Spinal cord (tissue), 9 donors: ENCODE measurements at regions not wholly inside any gene's neighbourhood (a gene's known extent, or its start where the extent isn't known, plus 50 kb on each side); places are given as distances from the start of the nearest gene placed in this dataset.
A peak's percentile ranks its signal among the peaks of the same experiment; 100 is the strongest.

ENCODE experiments used
- DNase-seq, 6 donors: peaks; one replicate each; pipeline versions ENCODE4 v3.0.0 to v3.0.0-alpha.2; 2013 to 2015; ENCODE audit warnings: low spot score in 6 of 6, low read depth in 4 of 6
- H3K27ac ChIP-seq: one replicate; pipeline ENCODE4 v1.5.1; 2013; ENCODE audit warnings: low read depth, low read length, control low read depth
- H3K27me3 ChIP-seq: one replicate; pipeline ENCODE4 v1.6.1; 2013; ENCODE audit warnings: low read length; ENCODE audit not compliant: control insufficient read depth, insufficient read depth
- H3K36me3 ChIP-seq: one replicate; pipeline ENCODE4 v1.6.1; 2013; ENCODE audit warnings: low read length; ENCODE audit not compliant: control insufficient read depth, insufficient read depth
- H3K4me1 ChIP-seq: one replicate; pipeline ENCODE4 v1.6.1; 2013; ENCODE audit warnings: low read length; ENCODE audit not compliant: control insufficient read depth, insufficient read depth
- H3K4me3 ChIP-seq: one replicate; pipeline ENCODE4 v1.5.1; 2013; ENCODE audit warnings: low read depth, low read length, control low read depth
- H3K9me3 ChIP-seq: one replicate; pipeline ENCODE4 v1.6.1; 2013; ENCODE audit warnings: low read length; ENCODE audit not compliant: control insufficient read depth, insufficient read depth
- WGBS: methylation state at CpG from one replicate; pipeline ENCODE4 v1.1.5; 2013; ENCODE audit warnings: missing lambda C conversion rate; ENCODE audit not compliant: insufficient coverage; 5-methylcytosine and 5-hydroxymethylcytosine counted together
- donor health status: healthy.

DNA sequence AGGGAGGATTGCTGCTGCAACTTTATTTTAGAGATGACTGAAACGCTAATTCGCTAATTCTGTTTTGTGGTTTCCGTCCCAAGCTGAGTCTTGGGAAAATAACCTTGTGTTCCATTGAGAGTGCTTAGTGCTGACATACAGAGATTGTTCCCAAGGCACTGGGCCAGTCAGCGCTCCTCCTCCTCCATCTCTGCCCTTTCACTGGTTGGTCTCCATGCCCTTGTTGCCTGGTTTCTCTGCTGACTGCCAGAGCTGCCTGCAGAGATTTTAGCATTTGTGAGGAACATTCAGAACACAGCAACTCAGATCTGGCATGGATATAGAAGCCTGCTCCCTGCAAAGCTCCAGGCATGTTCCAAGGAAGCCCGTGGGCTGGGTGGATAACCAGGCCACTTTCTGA is 126.0 kb upstream of the IRX2 start:
- Histone ChIP-seq H3K4me3 (no peak overlapping the region), H3K27ac (no peak overlapping the region), H3K36me3 (no peaks in the 10 kb centered on the region), H3K27me3 (no peaks in the 10 kb centered on the region), H3K4me1 (no peaks in the 10 kb centered on the region), H3K9me3 (peaks cover 11% of the 10 kb centered on the region)
- peak; percentile 29 to 80 (median 50) for DNase-seq
- WGBS, result 41% methylated on average over 4 of the region's 5 CpGs

DNA sequence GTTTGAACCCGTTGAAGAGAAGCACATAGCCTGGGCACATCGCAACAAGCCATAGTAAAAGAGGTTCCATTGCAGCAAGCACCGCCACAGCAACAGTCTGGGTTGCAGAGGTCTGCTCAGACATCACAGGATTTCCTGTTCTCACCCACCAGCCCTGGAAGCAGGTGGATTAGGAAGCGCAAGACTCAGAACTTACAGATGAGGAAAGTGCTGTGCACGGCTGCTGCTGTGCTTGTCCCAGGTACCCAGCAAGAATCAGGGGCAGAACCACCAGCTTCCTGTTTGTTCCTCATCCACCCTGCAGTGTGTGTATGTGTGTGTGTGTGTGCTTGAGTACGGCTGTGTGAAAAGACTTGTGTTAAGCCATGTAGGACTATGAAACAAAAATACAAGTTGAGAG is 124.7 kb upstream of the IRX2 start:
- Histone ChIP-seq H3K36me3 (no peaks in the 10 kb centered on the region), H3K9me3 (peaks cover 11% of the 10 kb centered on the region), H3K27ac (no peak overlapping the region), H3K27me3 (no peaks in the 10 kb centered on the region), H3K4me1 (no peaks in the 10 kb centered on the region), H3K4me3 (no peak overlapping the region)
- no peak for DNase-seq
- WGBS, result 79% methylated on average over 3 of the region's 6 CpGs

DNA sequence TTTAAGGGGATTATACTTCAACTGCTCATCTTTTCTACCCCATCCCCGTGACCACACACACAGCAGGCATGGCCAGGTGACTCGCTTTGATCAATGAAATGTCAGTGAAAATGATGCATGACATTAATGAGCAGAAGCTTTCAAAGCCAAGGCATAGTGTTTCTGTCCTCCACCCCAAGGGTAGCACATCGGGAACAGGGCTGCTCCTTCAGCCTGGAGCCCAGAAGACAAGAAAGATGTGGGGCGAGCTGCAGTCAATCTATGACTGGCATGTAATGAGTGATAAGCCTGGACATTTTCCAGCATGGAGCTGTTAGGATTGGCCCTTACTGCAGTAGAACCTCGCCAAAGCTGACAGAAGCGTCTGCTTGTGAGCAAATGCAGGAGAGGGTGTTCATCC is 122.6 kb upstream of the IRX2 start:
- 89% methylated on average over 4 of the region's 6 CpGs for WGBS
- no peaks in the 10 kb centered on the region for H3K27me3 ChIP-seq
- no peaks in the 10 kb centered on the region for H3K36me3 ChIP-seq
- no peak for DNase-seq
- peaks cover 8% of the 10 kb centered on the region for H3K9me3 ChIP-seq
- H3K4me1 ChIP-seq, result no peaks in the 10 kb centered on the region
- H3K27ac ChIP-seq, result no peak overlapping the region
- no peak overlapping the region for H3K4me3 ChIP-seq

DNA sequence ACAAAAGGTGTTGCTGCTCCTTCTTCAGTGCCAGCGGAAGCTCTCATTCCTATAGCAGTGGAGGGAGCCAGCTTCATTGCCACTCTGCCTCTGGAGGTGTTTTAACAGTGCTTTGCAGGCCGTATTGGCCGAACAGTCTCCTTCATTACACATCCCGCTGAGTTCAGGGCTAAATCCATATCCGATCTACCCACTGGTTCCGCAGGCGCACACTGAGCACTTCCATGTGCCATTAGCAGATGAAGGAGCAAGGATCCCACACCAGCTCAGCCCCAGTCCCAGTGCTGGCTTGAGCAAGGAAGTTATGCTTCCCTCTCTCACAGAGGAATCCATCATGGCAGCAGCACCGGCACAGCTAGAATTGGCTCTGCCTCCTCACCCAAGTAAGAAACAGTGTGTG is 121.2 kb upstream of the IRX2 start:
- no peaks in the 10 kb centered on the region for H3K27me3 ChIP-seq
- no peak for DNase-seq
- no peaks in the 10 kb centered on the region for H3K36me3 ChIP-seq
- H3K27ac ChIP-seq, result no peak overlapping the region
- H3K4me1 ChIP-seq, result peaks cover 5% of the 10 kb centered on the region
- H3K9me3 ChIP-seq, result no peaks in the 10 kb centered on the region
- 84% methylated on average over 8 of the region's 8 CpGs for WGBS
- H3K4me3 ChIP-seq, result no peak overlapping the region

DNA sequence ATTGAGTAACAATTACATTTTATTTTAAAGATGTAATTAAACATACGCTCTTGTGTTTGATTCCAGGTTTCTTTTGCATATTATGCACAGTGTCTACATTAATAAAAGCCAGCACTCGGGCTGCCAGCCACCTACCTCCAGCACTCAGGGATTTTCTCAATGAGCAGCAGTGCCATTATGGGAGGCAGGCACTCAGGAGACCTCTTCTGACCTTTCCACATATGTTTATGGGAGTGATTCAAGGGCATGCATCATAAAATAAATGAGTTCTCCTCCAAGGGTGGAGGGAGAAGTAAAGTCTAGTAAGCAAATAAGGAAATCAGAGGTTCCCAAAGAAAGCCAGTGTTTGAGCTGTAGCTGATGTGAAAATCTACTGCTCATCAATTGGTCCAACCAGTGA is 119.8 kb upstream of the IRX2 start:
- no peaks in the 10 kb centered on the region for H3K27me3 ChIP-seq
- H3K9me3 ChIP-seq, result no peaks in the 10 kb centered on the region
- no peaks in the 10 kb centered on the region for H3K36me3 ChIP-seq
- peak in 1 of 6 donors; percentile 52 for DNase-seq
- peaks cover 19% of the 10 kb centered on the region for H3K4me1 ChIP-seq
- no CpG with 5 or more reads among the region's 2 CpGs for WGBS
- no peak overlapping the region for H3K27ac ChIP-seq
- no peak overlapping the region for H3K4me3 ChIP-seq

DNA sequence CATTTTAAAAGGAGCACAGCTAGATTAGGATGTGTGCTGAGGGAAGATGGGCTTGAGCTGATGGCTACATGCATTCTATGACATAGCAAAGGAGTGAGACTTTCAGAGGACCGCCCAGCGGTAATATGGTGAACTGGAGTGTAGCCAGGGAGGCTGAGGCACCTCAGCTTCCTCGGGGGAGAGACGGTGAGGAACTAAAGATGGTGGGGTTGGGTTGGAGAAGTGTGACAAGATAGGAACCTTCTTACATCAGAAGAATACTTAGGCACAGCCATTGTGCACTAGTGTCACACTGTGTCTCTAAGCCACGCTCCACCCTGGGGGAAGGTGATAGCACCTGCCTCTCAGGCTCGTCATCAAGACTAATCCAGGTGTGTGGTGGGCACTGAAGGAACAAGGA is 118.0 kb upstream of the IRX2 start:
- Histone ChIP-seq H3K36me3 (no peaks in the 10 kb centered on the region), H3K27me3 (no peaks in the 10 kb centered on the region), H3K27ac (no peak overlapping the region), H3K9me3 (no peaks in the 10 kb centered on the region), H3K4me1 (peaks cover 24% of the 10 kb centered on the region), H3K4me3 (no peak overlapping the region)
- DNase-seq, result no peak
- WGBS, result 83% methylated on average over 5 of the region's 6 CpGs

DNA sequence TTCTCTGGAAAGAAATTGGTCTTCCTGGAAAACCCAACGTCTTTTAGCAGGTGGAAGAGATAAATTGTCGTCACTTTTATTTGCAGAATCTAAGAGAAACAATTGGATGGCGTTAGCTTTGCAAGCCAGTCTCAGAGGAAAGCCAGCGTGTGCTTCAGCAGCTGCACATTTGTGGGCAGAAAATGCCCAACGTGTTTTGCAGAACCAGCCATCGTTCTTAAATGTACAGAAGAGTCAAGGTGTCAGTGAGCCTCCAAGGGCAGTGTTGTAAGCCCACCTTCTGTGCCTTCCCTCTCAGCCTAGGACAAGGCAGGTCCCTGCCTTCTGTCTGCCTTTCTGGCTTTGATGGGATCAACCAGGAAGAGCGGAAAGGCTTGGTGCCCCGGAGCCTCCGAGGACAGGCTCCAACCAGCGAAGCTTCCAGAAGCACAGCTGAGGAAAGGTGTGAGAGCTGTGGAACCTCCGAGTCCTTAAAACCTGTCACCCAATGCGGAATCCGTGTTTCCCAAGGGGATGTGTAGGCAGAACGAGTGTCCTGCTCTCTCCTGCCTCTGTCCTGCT is 116.0 kb upstream of the IRX2 start:
- H3K9me3 ChIP-seq, result no peaks in the 10 kb centered on the region
- peaks cover 31% of the 10 kb centered on the region for H3K4me1 ChIP-seq
- DNase-seq, result peak in 1 of 6 donors; percentile 7
- no peak overlapping the region for H3K4me3 ChIP-seq
- no peaks in the 10 kb centered on the region for H3K27me3 ChIP-seq
- 73% methylated on average over 12 of the region's 14 CpGs for WGBS
- H3K36me3 ChIP-seq, result no peaks in the 10 kb centered on the region
- H3K27ac ChIP-seq, result peak overlapping the region; percentile 12

DNA sequence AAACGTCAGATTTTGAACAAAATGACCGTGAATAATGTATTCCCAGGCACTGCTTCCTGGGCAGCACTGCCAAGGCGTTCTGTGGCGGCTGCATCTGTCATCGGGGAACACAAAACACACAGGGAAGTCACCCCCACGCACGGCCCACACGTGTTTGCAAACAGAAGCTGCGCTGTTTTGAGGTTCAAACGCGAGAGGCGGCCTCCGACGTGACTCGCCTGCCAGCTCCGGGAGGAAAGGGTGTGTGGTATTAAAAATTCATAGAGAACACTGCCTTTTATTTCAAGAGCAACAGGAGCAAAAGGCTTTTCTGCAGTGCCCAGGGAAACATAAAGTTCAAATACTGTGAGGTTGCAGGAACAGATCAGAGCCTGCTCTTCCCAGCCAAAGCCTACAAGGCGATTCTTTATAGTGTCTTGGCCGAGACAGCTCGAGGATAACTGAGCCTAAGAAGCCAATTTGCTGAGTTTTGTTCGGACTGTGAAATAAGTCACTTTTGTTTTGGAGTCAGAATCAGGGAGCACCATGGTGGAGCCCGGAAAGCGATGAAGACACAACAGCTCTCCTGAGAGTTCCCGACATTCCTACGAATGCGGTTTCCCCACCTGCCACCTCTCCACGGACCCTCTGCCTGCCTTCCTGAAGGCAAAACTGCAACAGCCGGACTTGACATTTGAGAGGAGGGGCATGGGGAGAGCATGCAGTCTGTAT is 115.3 kb upstream of the IRX2 start:
- no peaks in the 10 kb centered on the region for H3K9me3 ChIP-seq
- no peaks in the 10 kb centered on the region for H3K36me3 ChIP-seq
- H3K27ac ChIP-seq, result peak overlapping the region; percentile 12
- DNase-seq, result peak; percentile 28 to 77 (median 36)
- no peak overlapping the region for H3K4me3 ChIP-seq
- 27% methylated on average over 14 of the region's 27 CpGs for WGBS
- H3K4me1 ChIP-seq, result peaks cover 31% of the 10 kb centered on the region
- no peaks in the 10 kb centered on the region for H3K27me3 ChIP-seq

DNA sequence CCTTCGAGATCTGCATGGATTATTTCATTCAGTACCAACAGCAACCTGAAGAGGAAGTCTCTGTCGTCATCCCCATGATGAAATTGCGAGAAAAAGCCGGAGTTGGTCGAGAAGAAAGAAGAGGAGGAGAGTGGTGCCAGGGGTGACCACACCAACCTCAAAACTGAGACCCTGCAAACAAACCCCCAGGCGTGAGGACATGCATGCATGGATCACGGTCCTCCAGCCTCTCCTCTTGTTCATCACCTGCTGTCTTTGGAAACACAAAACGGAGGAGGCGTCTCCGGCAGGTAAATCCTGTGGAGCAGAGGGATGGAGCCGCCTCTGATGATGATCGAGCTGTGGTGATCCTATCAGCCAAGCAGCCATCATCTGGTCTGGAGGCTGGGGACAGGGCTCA is 114.4 kb upstream of the IRX2 start:
- no peaks in the 10 kb centered on the region for H3K9me3 ChIP-seq
- no peak overlapping the region for H3K4me3 ChIP-seq
- peaks cover 31% of the 10 kb centered on the region for H3K4me1 ChIP-seq
- 98% methylated on average over 6 of the region's 12 CpGs for WGBS
- no peak for DNase-seq
- no peaks in the 10 kb centered on the region for H3K27me3 ChIP-seq
- no peaks in the 10 kb centered on the region for H3K36me3 ChIP-seq
- H3K27ac ChIP-seq, result no peak overlapping the region

DNA sequence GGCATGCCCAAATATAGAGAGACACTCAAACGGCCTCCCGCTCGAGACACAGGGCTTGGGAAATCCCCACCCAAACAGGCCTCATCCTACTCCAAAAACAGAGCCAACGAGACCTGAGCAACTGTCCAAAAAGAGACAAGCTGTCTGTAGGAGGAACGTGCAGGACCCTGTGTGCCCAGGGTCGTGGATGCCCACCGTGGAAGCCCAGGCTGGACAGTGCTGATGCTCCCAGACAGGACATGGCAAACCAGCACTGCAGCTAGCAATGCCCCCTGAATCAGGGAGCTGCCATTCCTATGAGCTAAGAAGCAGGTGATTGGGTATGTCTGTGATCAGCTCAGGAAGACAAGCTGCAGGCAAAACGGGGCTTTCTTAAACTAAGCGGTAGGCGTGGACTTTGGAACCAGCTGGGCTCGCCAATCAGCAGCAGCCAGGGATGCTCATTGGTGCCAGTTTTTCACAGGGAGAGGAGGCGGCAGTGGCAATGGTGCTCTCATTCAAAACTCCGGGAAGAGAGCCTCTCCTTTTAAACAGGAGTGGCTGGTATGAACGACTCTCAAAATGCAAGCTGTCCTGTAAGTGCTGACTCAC is 113.1 kb upstream of the IRX2 start:
- DNase-seq, result no peak
- Histone ChIP-seq H3K27me3 (no peaks in the 10 kb centered on the region), H3K36me3 (no peaks in the 10 kb centered on the region), H3K4me3 (no peak overlapping the region), H3K27ac (no peak overlapping the region), H3K9me3 (no peaks in the 10 kb centered on the region), H3K4me1 (peaks cover 31% of the 10 kb centered on the region)
- WGBS, result 93% methylated on average over 13 of the region's 14 CpGs
